ENCODE measurements at regions not wholly inside any gene's neighbourhood (a gene's known extent, or its start where the extent isn't known, plus 50 kb on each side); places are given as distances from the start of the nearest gene placed in this dataset.

GRCh38 chr14:61202124-61202523, 79.0 kb downstream of the TMEM30B start:
- TF ChIP-seq CTCF (IDR thresholded peaks at IDR 0.05; ENCODE audit: insufficient read depth, low read depth, low read length) (no peak), EZH2 (IDR thresholded peaks at IDR 0.05; ENCODE audit: insufficient read depth, low read length) (no peak)

All from astrocyte (in vitro differentiated cells and primary cell).